ENCODE measurements at regions not wholly inside any gene's neighbourhood (a gene's known extent, or its start where the extent isn't known, plus 50 kb on each side); places are given as distances from the start of the nearest gene placed in this dataset.

DNA sequence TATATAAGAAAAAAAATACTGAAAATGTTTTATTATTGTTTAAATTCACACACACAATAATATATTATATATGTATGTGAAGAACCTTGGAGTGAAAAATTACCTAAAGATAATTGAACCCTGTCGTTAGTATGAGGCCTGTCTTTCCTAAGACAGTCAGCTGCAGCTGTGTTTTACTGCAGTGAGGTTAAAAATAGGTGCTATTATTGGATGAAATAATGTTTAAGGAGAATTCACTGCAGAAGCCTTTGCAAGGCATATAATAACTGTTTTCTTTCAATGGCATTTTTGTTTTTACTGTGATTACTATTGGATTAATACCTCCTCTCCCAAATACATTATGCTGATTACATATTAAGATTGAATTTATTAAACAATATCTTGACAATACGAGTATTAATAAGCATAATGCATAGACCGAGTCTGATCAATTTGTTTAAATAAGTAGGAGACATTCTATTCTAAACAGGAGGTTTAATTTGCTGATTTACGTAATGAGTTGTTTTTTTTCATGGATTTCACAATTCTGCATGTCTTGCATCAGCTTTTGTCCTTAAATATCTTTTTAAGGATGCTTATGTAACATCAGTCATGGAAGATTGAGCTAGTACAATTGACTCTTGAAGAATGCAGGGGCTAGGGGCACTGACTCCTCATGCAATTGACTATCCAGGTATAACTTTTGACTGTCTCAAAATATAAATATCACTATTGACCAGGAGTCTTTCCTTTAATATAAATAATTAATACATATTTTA is 1181.1 kb upstream of the PCDH7 start:
- ChIA-PET POLR2A (no interaction called here), CTCF (no interaction called here)
- H3K4me3 ChIP-seq (ENCODE audit: control extremely low read depth in 1 of 5, extremely low read depth in 1 of 5, insufficient read depth in 1 of 5, low read depth in 2 of 5, low read length in 4 of 5): no peak overlapping the region
- Mint-ChIP-seq H3K4me1 (no peaks in the 10 kb centered on the region), H3K27ac (no peak overlapping the region), H3K9me3 (ENCODE audit: insufficient read depth) (no peaks in the 10 kb centered on the region), H3K27me3 (no peaks in the 10 kb centered on the region), H3K4me3 (no peak overlapping the region)
- no peak for DNase-seq
- H3K4me1 ChIP-seq (ENCODE audit: control insufficient read depth in 2 of 2, insufficient read depth in 2 of 2, low read length in 2 of 2): no peaks in the 10 kb centered on the region
- TF ChIP-seq EZH2 (IDR thresholded peaks at IDR 0.05; ENCODE audit: borderline replicate concordance, insufficient read depth, low read depth, low read length, poor library complexity, severe bottlenecking): no peak
- TF ChIP-seq, protein P1, sequence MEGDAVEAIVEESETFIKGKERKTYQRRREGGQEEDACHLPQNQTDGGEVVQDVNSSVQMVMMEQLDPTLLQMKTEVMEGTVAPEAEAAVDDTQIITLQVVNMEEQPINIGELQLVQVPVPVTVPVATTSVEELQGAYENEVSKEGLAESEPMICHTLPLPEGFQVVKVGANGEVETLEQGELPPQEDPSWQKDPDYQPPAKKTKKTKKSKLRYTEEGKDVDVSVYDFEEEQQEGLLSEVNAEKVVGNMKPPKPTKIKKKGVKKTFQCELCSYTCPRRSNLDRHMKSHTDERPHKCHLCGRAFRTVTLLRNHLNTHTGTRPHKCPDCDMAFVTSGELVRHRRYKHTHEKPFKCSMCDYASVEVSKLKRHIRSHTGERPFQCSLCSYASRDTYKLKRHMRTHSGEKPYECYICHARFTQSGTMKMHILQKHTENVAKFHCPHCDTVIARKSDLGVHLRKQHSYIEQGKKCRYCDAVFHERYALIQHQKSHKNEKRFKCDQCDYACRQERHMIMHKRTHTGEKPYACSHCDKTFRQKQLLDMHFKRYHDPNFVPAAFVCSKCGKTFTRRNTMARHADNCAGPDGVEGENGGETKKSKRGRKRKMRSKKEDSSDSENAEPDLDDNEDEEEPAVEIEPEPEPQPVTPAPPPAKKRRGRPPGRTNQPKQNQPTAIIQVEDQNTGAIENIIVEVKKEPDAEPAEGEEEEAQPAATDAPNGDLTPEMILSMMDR (IDR thresholded peaks at IDR 0.05): no peak
- no peak overlapping the region for H3K27ac ChIP-seq (ENCODE audit: low read length in 2 of 2)
- H3K79me2 ChIP-seq (ENCODE audit: control insufficient read depth, insufficient read depth, low read length): no peaks in the 10 kb centered on the region
- H4K20me1 ChIP-seq (ENCODE audit: control insufficient read depth, insufficient read depth, low read length, poor library complexity, severe bottlenecking): no peaks in the 10 kb centered on the region
- peaks cover 0 to 18% (median 0%) of the 10 kb centered on the region in 3 donors for H3K9me3 ChIP-seq (ENCODE audit: control extremely low read depth in 1 of 3, control insufficient read depth in 2 of 3, insufficient read depth in 1 of 3, low read length in 2 of 3)
- H3K4me2 ChIP-seq (replicated peaks; ENCODE audit: low read depth, low read length, poor library complexity, severe bottlenecking): no peak overlapping the region
- no peak for ATAC-seq (ENCODE audit: low read depth)
- intact Hi-C loops (cut with micrococcal nuclease): no loop called here
- no peak overlapping the region for H3K9ac ChIP-seq (ENCODE audit: low read length)
- H3K36me3 ChIP-seq (replicated peaks in 1 of 2; ENCODE audit: control extremely low read depth in 1 of 2, control insufficient read depth in 1 of 2, extremely low read depth in 1 of 2, insufficient read depth in 2 of 2, low read length in 1 of 2): no peaks in the 10 kb centered on the region
- H3K27me3 ChIP-seq (replicated peaks in 1 of 4; ENCODE audit: control extremely low read depth in 1 of 4, control insufficient read depth in 3 of 4, insufficient read depth in 4 of 4, low read length in 3 of 4): no peaks in the 10 kb centered on the region
- no CpG with 5 or more reads among the region's 4 CpGs for WGBS (ENCODE audit: insufficient coverage)
- no peak overlapping the region for H2AFZ ChIP-seq (ENCODE audit: insufficient read depth, low read depth, low read length, poor library complexity, severe bottlenecking)

DNA sequence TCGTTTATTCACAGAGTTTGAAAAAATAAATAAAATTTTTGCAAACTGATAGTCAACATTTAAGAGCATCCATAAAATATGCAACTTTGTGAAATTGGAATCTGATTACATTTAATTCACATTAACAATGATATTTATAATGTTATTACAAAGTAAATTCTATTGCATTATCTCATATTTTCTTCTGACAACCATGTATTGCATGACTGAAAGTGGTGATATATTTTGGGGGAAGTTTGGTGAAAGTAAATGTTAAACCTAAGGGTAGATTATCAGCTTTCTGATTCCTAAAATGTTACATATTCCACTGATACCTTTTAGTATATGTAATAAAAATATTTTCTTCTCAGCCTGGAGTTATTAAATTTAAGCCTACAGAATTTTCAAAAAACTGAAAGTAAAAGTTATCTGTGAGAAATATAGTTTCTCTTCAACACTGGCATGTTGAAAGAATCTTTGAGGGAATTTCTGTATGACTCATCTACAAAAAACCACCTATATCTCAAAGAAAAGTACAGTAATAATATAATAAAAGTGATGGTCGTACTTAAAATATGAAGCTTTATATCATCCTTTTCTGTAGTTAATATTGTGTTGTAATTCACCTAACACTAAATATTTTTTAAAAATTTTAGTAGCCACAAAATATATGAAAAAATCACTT is 1179.6 kb upstream of the PCDH7 start:
- DNase-seq (no peak), ATAC-seq (ENCODE audit: low read depth) (no peak)
- H3K4me1 ChIP-seq (ENCODE audit: control insufficient read depth in 2 of 2, insufficient read depth in 2 of 2, low read length in 2 of 2): no peaks in the 10 kb centered on the region
- no peaks in the 10 kb centered on the region for H3K79me2 ChIP-seq (ENCODE audit: control insufficient read depth, insufficient read depth, low read length)
- ChIA-PET CTCF (no interaction called here), POLR2A (no interaction called here)
- H3K36me3 ChIP-seq (replicated peaks in 1 of 2; ENCODE audit: control extremely low read depth in 1 of 2, control insufficient read depth in 1 of 2, extremely low read depth in 1 of 2, insufficient read depth in 2 of 2, low read length in 1 of 2): no peaks in the 10 kb centered on the region
- no peak overlapping the region for H3K27ac ChIP-seq (ENCODE audit: low read length in 2 of 2)
- no peak overlapping the region for H3K4me2 ChIP-seq (replicated peaks; ENCODE audit: low read depth, low read length, poor library complexity, severe bottlenecking)
- Mint-ChIP-seq H3K9me3 (ENCODE audit: insufficient read depth) (no peaks in the 10 kb centered on the region), H3K27ac (no peak overlapping the region), H3K4me3 (no peak overlapping the region), H3K4me1 (no peaks in the 10 kb centered on the region), H3K27me3 (no peaks in the 10 kb centered on the region)
- TF ChIP-seq, protein P1 (IDR thresholded peaks at IDR 0.05): no peak
- TF ChIP-seq EZH2 (IDR thresholded peaks at IDR 0.05; ENCODE audit: borderline replicate concordance, insufficient read depth, low read depth, low read length, poor library complexity, severe bottlenecking): no peak
- intact Hi-C loops (cut with micrococcal nuclease): no loop called here
- H3K4me3 ChIP-seq (ENCODE audit: control extremely low read depth in 1 of 5, extremely low read depth in 1 of 5, insufficient read depth in 1 of 5, low read depth in 2 of 5, low read length in 4 of 5): no peak overlapping the region
- H3K9me3 ChIP-seq (ENCODE audit: control extremely low read depth in 1 of 3, control insufficient read depth in 2 of 3, insufficient read depth in 1 of 3, low read length in 2 of 3): peaks cover 0 to 18% (median 0%) of the 10 kb centered on the region in 3 donors
- H4K20me1 ChIP-seq (ENCODE audit: control insufficient read depth, insufficient read depth, low read length, poor library complexity, severe bottlenecking): no peaks in the 10 kb centered on the region
- H2AFZ ChIP-seq (ENCODE audit: insufficient read depth, low read depth, low read length, poor library complexity, severe bottlenecking): no peak overlapping the region
- H3K27me3 ChIP-seq (replicated peaks in 1 of 4; ENCODE audit: control extremely low read depth in 1 of 4, control insufficient read depth in 3 of 4, insufficient read depth in 4 of 4, low read length in 3 of 4): no peaks in the 10 kb centered on the region
- no peak overlapping the region for H3K9ac ChIP-seq (ENCODE audit: low read length)
- WGBS (ENCODE audit: insufficient coverage): no CpG with 5 or more reads among the region's 2 CpGs

Measured in B cell (primary cell).